ENCODE measurements at regions not wholly inside any gene's neighbourhood (a gene's known extent, or its start where the extent isn't known, plus 50 kb on each side); places are given as distances from the start of the nearest gene placed in this dataset.

DNA sequence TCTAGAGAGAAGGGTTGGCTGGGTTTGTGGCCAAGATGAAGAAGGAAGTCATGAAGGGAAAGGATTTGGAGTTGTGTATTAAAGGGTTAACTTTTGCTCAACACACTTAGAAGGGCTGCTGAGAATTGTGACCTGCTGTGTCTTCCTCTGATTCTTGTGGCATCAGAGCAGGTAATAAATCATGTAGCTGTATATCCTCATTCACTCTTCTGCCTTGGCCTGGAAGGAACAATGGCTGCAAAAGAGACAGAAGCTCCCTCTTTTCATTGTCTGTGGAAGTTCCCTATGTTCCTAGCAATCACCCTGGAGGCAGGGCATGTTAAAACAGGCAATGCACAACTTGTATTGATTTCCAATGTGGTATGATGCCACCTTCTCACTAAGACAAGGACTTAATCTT, 159.1 kb downstream of the LRRC70 start:
- Histone ChIP-seq H2AFZ (ENCODE audit: low read length) (no peak overlapping the region), H3K14ac (ENCODE audit: insufficient read depth, low read length) (no peak overlapping the region), H3K9ac (ENCODE audit: extremely low read depth, insufficient read length, low read length) (no peak overlapping the region), H3K18ac (ENCODE audit: insufficient read length, low read depth, low read length) (no peak overlapping the region), H3K9me3 (ENCODE audit: control insufficient read depth, low read depth, low read length) (no peaks in the 10 kb centered on the region), H2AK5ac (ENCODE audit: insufficient read length, low read length) (no peak overlapping the region), H2BK15ac (ENCODE audit: low read depth, low read length) (no peak overlapping the region), H4K91ac (ENCODE audit: insufficient read length, low read depth, low read length) (no peak overlapping the region), H3K23me2 (ENCODE audit: insufficient read length, low read depth, low read length, poor library complexity, severe bottlenecking) (no peaks in the 10 kb centered on the region), H3K4me1 (ENCODE audit: insufficient read depth, low read length) (no peaks in the 10 kb centered on the region), H2BK120ac (ENCODE audit: low read depth, low read length, poor library complexity, severe bottlenecking) (no peak overlapping the region), H4K8ac (replicated peaks; ENCODE audit: insufficient read length, low read depth, low read length) (no peak overlapping the region), H3K4me2 (ENCODE audit: insufficient read depth, insufficient read length, low read length) (no peak overlapping the region), H3K27ac (ENCODE audit: insufficient read length, low read depth, low read length) (no peak overlapping the region), H3K79me1 (ENCODE audit: insufficient read depth, low read depth, low read length, poor library complexity, severe bottlenecking) (no peaks in the 10 kb centered on the region), H3K79me2 (ENCODE audit: insufficient read depth, low read length) (no peaks in the 10 kb centered on the region), H3K23ac (ENCODE audit: insufficient read length, low read depth, low read length) (no peak overlapping the region), H2BK5ac (ENCODE audit: insufficient read length, low read length) (no peak overlapping the region), H3K4ac (ENCODE audit: low read depth, low read length) (no peak overlapping the region), H4K20me1 (ENCODE audit: control insufficient read depth, insufficient read depth, insufficient read length) (no peaks in the 10 kb centered on the region), H3K27me3 (ENCODE audit: insufficient read depth, low read length) (no peaks in the 10 kb centered on the region), H3K56ac (ENCODE audit: insufficient read length, low read depth, low read length) (no peak overlapping the region), H4K5ac (ENCODE audit: insufficient read length, low read depth, low read length) (no peak overlapping the region), H2BK12ac (ENCODE audit: insufficient read length, low read depth, low read length) (no peak overlapping the region), H2BK20ac (ENCODE audit: low read depth, low read length, poor library complexity, severe bottlenecking) (no peak overlapping the region), H3T11ph (ENCODE audit: low read length) (no peak overlapping the region)
- TF ChIP-seq, protein P1, sequence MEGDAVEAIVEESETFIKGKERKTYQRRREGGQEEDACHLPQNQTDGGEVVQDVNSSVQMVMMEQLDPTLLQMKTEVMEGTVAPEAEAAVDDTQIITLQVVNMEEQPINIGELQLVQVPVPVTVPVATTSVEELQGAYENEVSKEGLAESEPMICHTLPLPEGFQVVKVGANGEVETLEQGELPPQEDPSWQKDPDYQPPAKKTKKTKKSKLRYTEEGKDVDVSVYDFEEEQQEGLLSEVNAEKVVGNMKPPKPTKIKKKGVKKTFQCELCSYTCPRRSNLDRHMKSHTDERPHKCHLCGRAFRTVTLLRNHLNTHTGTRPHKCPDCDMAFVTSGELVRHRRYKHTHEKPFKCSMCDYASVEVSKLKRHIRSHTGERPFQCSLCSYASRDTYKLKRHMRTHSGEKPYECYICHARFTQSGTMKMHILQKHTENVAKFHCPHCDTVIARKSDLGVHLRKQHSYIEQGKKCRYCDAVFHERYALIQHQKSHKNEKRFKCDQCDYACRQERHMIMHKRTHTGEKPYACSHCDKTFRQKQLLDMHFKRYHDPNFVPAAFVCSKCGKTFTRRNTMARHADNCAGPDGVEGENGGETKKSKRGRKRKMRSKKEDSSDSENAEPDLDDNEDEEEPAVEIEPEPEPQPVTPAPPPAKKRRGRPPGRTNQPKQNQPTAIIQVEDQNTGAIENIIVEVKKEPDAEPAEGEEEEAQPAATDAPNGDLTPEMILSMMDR (conservative IDR thresholded peaks at IDR 0.05): no peak
- Mint-ChIP-seq H3K27me3 (ENCODE audit: low read depth) (no peaks in the 10 kb centered on the region), H3K4me3 (no peak overlapping the region), H3K36me3 (ENCODE audit: insufficient read depth in 1 of 3, low read depth in 3 of 3) (no peaks in the 10 kb centered on the region), H3K4me1 (no peaks in the 10 kb centered on the region), H3K9me3 (peaks cover 0 to 5% of the 10 kb centered on the region in 2 experiments; a peak in 2 of 5 replicates), H3K27ac (no peak overlapping the region)
- no peak for DNase-seq

Data from H9 (cell line).